ENCODE measurements at regions not wholly inside any gene's neighbourhood (a gene's known extent, or its start where the extent isn't known, plus 50 kb on each side); places are given as distances from the start of the nearest gene placed in this dataset.

DNA sequence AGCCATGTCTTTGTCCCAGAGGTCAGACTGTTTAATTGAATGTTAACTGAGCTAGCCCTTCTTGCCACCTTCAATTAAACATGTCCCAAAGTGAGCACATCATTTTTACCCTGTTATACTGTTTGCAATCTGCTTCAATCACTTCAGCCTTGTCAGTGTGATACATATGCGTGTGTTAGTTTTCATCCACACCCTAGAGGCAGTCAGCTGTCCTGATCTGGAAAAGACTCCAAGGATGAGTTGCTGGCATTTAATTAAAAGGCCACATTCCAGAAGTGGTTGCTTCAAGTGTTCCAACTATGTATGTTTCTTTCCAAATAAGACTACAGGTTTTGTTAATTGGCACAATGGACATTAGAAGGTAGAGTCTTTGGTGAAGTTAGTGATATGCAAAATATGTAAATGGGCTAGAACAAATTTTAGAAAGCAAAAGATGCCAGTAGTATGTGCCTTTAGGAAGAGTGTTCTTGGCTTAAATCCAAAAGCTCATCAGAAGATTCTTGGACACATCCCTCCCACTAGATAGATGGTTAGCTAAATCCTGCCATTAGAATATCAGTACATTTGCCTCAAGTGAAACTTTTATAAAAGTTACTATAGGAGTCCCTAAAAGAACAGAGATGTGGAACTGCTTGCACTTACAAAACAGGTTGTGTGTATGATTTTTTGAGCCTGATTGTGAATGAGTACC lies 79.5 kb upstream of the SLIT2 start:
- TF ChIP-seq, protein P1, sequence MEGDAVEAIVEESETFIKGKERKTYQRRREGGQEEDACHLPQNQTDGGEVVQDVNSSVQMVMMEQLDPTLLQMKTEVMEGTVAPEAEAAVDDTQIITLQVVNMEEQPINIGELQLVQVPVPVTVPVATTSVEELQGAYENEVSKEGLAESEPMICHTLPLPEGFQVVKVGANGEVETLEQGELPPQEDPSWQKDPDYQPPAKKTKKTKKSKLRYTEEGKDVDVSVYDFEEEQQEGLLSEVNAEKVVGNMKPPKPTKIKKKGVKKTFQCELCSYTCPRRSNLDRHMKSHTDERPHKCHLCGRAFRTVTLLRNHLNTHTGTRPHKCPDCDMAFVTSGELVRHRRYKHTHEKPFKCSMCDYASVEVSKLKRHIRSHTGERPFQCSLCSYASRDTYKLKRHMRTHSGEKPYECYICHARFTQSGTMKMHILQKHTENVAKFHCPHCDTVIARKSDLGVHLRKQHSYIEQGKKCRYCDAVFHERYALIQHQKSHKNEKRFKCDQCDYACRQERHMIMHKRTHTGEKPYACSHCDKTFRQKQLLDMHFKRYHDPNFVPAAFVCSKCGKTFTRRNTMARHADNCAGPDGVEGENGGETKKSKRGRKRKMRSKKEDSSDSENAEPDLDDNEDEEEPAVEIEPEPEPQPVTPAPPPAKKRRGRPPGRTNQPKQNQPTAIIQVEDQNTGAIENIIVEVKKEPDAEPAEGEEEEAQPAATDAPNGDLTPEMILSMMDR (IDR thresholded peaks at IDR 0.05): no peak
- TF ChIP-seq POLR2AphosphoS5 (IDR thresholded peaks at IDR 0.05; ENCODE audit: low read depth, low read length) (no peak), SIN3A (IDR thresholded peaks at IDR 0.05; ENCODE audit: borderline replicate concordance, insufficient read depth, low read depth, low read length) (no peak)

Measured in Panc1 (cell line).